Adrenal gland (tissue), 9 donors: ENCODE measurements at regions not wholly inside any gene's neighbourhood (a gene's known extent, or its start where the extent isn't known, plus 50 kb on each side); places are given as distances from the start of the nearest gene placed in this dataset.

Experiments
- DNase-seq, 7 donors: peaks; one replicate each; pipeline ENCODE4 v3.0.0-alpha.2; 2019 to 2020
- H3K27ac ChIP-seq, 5 donors: fragments of 200-600 bp; sonication (generic) in 4 of 5; 1 replicate in 3 of 5; 2 replicates in 2 of 5; pipeline versions ENCODE4 v1.5.1 to v1.8.0; 2016 to 2020; ENCODE audit warnings: mild to moderate bottlenecking in 1 of 5
- H3K27me3 ChIP-seq: fragments of 200-600 bp; 2 replicates; pipeline ENCODE4 v1.8.0; 2021
- H3K36me3 ChIP-seq, 2 donors: fragments of 200-600 bp; replicated peaks in 1 of 2; 1 replicate in 1 of 2; 2 replicates in 1 of 2; pipeline versions ENCODE4 v1.5.1 to v1.8.0; 2018 to 2022
- H3K4me1 ChIP-seq, 2 donors: fragments of 200-600 bp; replicated peaks in 1 of 2; 1 replicate in 1 of 2; 2 replicates in 1 of 2; pipeline versions ENCODE4 v1.5.1 to v1.8.0; 2018 to 2021
- H3K4me3 ChIP-seq, 4 donors: fragments of 200-600 bp; sonication (generic) in 3 of 4; one replicate each; pipeline ENCODE4 v1.5.1; 2016 to 2018
- H3K9me3 ChIP-seq, 3 donors: fragments of 200-600 bp; sonication (generic) in 1 of 3; replicated peaks in 1 of 3; 1 replicate in 2 of 3; 2 replicates in 1 of 3; pipeline versions ENCODE4 v1.5.1 to v1.8.0; 2016 to 2021
- CTCF ChIP-seq, 6 experiments: fragments of 450-650 bp in 4 of 6; fragments of 200-600 bp in 2 of 6; sonication (generic) in 1 of 6; IDR thresholded peaks; 1 replicate in 5 of 6; 2 replicates in 1 of 6; pipeline versions ENCODE4 v1.5.1 to v1.8.0; 2016 to 2021; ENCODE audit warnings: antibody characterized with exemption in 6 of 6, mild to moderate bottlenecking in 2 of 6, moderate library complexity in 1 of 6
- POLR2A ChIP-seq, 2 donors: fragments of 450-650 bp; IDR thresholded peaks; one replicate each; pipeline ENCODE4 v1.6.1; 2017; ENCODE audit warnings: antibody characterized with exemption in 2 of 2, mild to moderate bottlenecking in 2 of 2, moderate library complexity in 1 of 2
- WGBS, 4 donors: extraction: QIAGEN DNeasy Blood & Tissue Kit in 2 of 4; methylation state at CpG; one replicate each; pipeline versions ENCODE4 v1.1.5 to v1.1.7; 2013 to 2017; 5-methylcytosine and 5-hydroxymethylcytosine counted together
- intact Hi-C, 2 donors: fragments of 100-400 bp; cut with DNase I; formaldehyde crosslinking; loops; one replicate each; pipeline versions ENCODE4 v1.14.1 to v1.15.0; 2022 to 2023
- donor health status: healthy with polysubstance abuse.
- donor health status: Bipolar disorder and iron deficiency.
- donor health status: DM: yes; HTN: yes; CAD: no.
- donor health status: DM: no; HTN: no; CAD: no.
- donor health status: DM: no; HTN: no; CAD: no.

- Histone ChIP-seq H3K9me3 (no peaks in the 10 kb centered on the region), H3K36me3 (no peaks in the 10 kb centered on the region), H3K4me3 (no peak overlapping the region), H3K27me3 (no peaks in the 10 kb centered on the region), H3K27ac (no peak overlapping the region), H3K4me1 (no peaks in the 10 kb centered on the region)
- intact Hi-C loops: no loop called here
- no peak for DNase-seq
- TF ChIP-seq CTCF (IDR thresholded peaks at IDR 0.05): no peak
- TF ChIP-seq POLR2A (IDR thresholded peaks at IDR 0.05): no peak
- WGBS, 4 donors: 74 to 88% (median 81%) methylated on average over 2 of the region's 2 CpGs
Measured at GRCh38 chr2:34011684-34012083, 412.6 kb upstream of the FAM98A start.

GRCh38 chr2:34005901-34006300 lies 406.8 kb upstream of the FAM98A start:
- H3K27me3 ChIP-seq: no peaks in the 10 kb centered on the region
- H3K4me3 ChIP-seq: no peak overlapping the region
- no peak overlapping the region for H3K27ac ChIP-seq
- intact Hi-C loops: no loop called here
- no peak for TF ChIP-seq CTCF (IDR thresholded peaks at IDR 0.05)
- TF ChIP-seq POLR2A (IDR thresholded peaks at IDR 0.05): no peak
- no peaks in the 10 kb centered on the region for H3K4me1 ChIP-seq
- H3K9me3 ChIP-seq: no peaks in the 10 kb centered on the region
- WGBS, 4 donors: 69 to 84% (median 77%) methylated on average over 3 of the region's 3 CpGs
- no peak for DNase-seq
- H3K36me3 ChIP-seq: no peaks in the 10 kb centered on the region

- 62 to 74% (median 70%) methylated on average over 6 of the region's 6 CpGs for WGBS, 4 donors
Measured at GRCh38 chr2:34004936-34005335, 405.8 kb upstream of the FAM98A start.

GRCh38 chr2:34003795-34004194 lies 404.7 kb upstream of the FAM98A start:
- H3K27me3 ChIP-seq: no peaks in the 10 kb centered on the region
- no peak overlapping the region for H3K4me3 ChIP-seq
- H3K36me3 ChIP-seq: no peaks in the 10 kb centered on the region
- TF ChIP-seq POLR2A (IDR thresholded peaks at IDR 0.05): no peak
- no peak for TF ChIP-seq CTCF (IDR thresholded peaks at IDR 0.05)
- intact Hi-C loops: no loop called here
- no peak overlapping the region for H3K27ac ChIP-seq
- no peak for DNase-seq
- 44 to 60% (median 54%) methylated on average over 4 of the region's 4 CpGs for WGBS, 4 donors
- no peaks in the 10 kb centered on the region for H3K9me3 ChIP-seq
- no peaks in the 10 kb centered on the region for H3K4me1 ChIP-seq

More at GRCh38 chr2:34004936-34005335, 405.8 kb upstream of the FAM98A start:
- intact Hi-C loops: no loop called here
- no peak for TF ChIP-seq CTCF (IDR thresholded peaks at IDR 0.05)
- no peak for TF ChIP-seq POLR2A (IDR thresholded peaks at IDR 0.05)
- no peaks in the 10 kb centered on the region for H3K27me3 ChIP-seq
- no peaks in the 10 kb centered on the region for H3K9me3 ChIP-seq
- no peaks in the 10 kb centered on the region for H3K4me1 ChIP-seq
- no peak overlapping the region for H3K27ac ChIP-seq
- H3K36me3 ChIP-seq: no peaks in the 10 kb centered on the region
- DNase-seq: no peak
- H3K4me3 ChIP-seq: no peak overlapping the region
